GM23338 (cell line): ENCODE measurements at regions not wholly inside any gene's neighbourhood (a gene's known extent, or its start where the extent isn't known, plus 50 kb on each side); places are given as distances from the start of the nearest gene placed in this dataset.

ENCODE experiments used
- CREB1 ChIP-seq: fragments of 250-450 bp; sonication (Bioruptor Pico); IDR thresholded peaks from 2 replicates; pipeline ENCODE4 v1.5.0; 2020; ENCODE audit warnings: low read depth, mild to moderate bottlenecking, moderate library complexity
- EZH2 ChIP-seq: fragments of 200-600 bp; sonication (generic); IDR thresholded peaks from one replicate; pipeline ENCODE4 v1.8.0; 2017; ENCODE audit warnings: antibody characterized with exemption, mild to moderate bottlenecking, low read depth; ENCODE audit not compliant: unreplicated experiment
- EZH2phosphoT487 ChIP-seq: fragments of 200-600 bp; sonication (generic); IDR thresholded peaks from one replicate; pipeline ENCODE4 v1.8.1; 2018; ENCODE audit warnings: antibody characterized with exemption; ENCODE audit not compliant: unreplicated experiment
- JUNB ChIP-seq: IDR thresholded peaks from one replicate; pipeline ENCODE4 v1.6.1; 2016; ENCODE audit warnings: antibody characterized with exemption; ENCODE audit not compliant: unreplicated experiment
- NANOG ChIP-seq: IDR thresholded peaks from 2 replicates; pipeline ENCODE4 v1.6.1; 2016; ENCODE audit warnings: antibody characterized with exemption, borderline replicate concordance
- POLR2AphosphoS5 ChIP-seq: IDR thresholded peaks from 2 replicates; pipeline ENCODE4 v1.6.1; 2016; ENCODE audit warnings: antibody characterized with exemption, low read depth
- STAT1 ChIP-seq: IDR thresholded peaks from one replicate; pipeline ENCODE4 v1.6.1; 2016; ENCODE audit warnings: antibody characterized with exemption; ENCODE audit not compliant: unreplicated experiment
- ZNF114 ChIP-seq: fragments of 250-450 bp; sonication (Bioruptor Pico); IDR thresholded peaks from 2 replicates; pipeline ENCODE4 v1.5.0; 2020; ENCODE audit warnings: mild to moderate bottlenecking, moderate library complexity
- ZNF331 ChIP-seq: fragments of 250-450 bp; sonication (Bioruptor Pico); IDR thresholded peaks from 2 replicates; pipeline ENCODE4 v1.5.0; 2020; ENCODE audit warnings: low read depth, mild to moderate bottlenecking, moderate library complexity
- TF ChIP-seq, protein P1 (sequence below), 2 experiments: fragments of 200-600 bp in 1 of 2; sonication (generic) in 1 of 2; conservative IDR thresholded peaks; 2 replicates each; pipeline versions ENCODE4 v1.5.1 to v1.6.1; 2016 to 2017; ENCODE audit warnings: antibody characterized with exemption in 2 of 2, low read depth in 2 of 2, mild to moderate bottlenecking in 2 of 2, moderate library complexity in 1 of 2
- TF ChIP-seq, protein P2 (sequence below): IDR thresholded peaks from one replicate; pipeline ENCODE4 v1.6.1; 2018; ENCODE audit warnings: antibody characterized with exemption; ENCODE audit not compliant: unreplicated experiment
- TF ChIP-seq, protein P3 (sequence below): IDR thresholded peaks from 2 replicates; pipeline ENCODE4 v1.6.1; 2016; ENCODE audit warnings: antibody characterized with exemption
- TF ChIP-seq, protein P4 (sequence below): fragments of 250-450 bp; sonication (Bioruptor Pico); IDR thresholded peaks from 2 replicates; pipeline ENCODE4 v1.5.0; 2020; ENCODE audit warnings: mild to moderate bottlenecking, moderate library complexity

DNA sequence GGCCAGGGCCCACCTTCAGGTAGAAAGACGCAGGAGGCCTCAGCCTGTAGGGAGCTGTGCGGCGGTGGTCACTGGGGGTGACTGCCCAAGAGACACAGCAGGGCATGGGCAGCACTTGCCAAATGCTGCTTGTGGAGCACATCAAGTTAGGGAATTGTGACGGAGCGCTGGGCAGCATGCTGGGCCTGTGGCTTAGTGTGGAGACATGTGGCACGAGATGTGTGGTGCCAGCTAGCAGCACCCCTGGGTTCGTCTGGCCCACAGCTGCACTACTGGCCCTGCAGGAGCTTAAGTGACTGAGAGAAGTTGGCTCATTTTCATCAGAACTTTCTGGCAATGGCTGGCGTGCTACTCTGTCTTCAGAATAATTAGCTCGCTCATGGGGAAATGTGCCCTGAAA is 213.1 kb upstream of the SYNDIG1 start:
- TF ChIP-seq, protein P1, sequence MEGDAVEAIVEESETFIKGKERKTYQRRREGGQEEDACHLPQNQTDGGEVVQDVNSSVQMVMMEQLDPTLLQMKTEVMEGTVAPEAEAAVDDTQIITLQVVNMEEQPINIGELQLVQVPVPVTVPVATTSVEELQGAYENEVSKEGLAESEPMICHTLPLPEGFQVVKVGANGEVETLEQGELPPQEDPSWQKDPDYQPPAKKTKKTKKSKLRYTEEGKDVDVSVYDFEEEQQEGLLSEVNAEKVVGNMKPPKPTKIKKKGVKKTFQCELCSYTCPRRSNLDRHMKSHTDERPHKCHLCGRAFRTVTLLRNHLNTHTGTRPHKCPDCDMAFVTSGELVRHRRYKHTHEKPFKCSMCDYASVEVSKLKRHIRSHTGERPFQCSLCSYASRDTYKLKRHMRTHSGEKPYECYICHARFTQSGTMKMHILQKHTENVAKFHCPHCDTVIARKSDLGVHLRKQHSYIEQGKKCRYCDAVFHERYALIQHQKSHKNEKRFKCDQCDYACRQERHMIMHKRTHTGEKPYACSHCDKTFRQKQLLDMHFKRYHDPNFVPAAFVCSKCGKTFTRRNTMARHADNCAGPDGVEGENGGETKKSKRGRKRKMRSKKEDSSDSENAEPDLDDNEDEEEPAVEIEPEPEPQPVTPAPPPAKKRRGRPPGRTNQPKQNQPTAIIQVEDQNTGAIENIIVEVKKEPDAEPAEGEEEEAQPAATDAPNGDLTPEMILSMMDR (conservative IDR thresholded peaks at IDR 0.05; ENCODE audit: low read depth in 2 of 2): no peak
- TF ChIP-seq ZNF331 (CRISPR knock-in tag) (no peak), EZH2phosphoT487 (no peak), CREB1 (CRISPR knock-in tag) (no peak), POLR2AphosphoS5 (no peak), EZH2 (no peak), ZNF114 (no peak), STAT1 (no peak), JUNB (no peak), NANOG (no peak)
- TF ChIP-seq, protein P2, sequence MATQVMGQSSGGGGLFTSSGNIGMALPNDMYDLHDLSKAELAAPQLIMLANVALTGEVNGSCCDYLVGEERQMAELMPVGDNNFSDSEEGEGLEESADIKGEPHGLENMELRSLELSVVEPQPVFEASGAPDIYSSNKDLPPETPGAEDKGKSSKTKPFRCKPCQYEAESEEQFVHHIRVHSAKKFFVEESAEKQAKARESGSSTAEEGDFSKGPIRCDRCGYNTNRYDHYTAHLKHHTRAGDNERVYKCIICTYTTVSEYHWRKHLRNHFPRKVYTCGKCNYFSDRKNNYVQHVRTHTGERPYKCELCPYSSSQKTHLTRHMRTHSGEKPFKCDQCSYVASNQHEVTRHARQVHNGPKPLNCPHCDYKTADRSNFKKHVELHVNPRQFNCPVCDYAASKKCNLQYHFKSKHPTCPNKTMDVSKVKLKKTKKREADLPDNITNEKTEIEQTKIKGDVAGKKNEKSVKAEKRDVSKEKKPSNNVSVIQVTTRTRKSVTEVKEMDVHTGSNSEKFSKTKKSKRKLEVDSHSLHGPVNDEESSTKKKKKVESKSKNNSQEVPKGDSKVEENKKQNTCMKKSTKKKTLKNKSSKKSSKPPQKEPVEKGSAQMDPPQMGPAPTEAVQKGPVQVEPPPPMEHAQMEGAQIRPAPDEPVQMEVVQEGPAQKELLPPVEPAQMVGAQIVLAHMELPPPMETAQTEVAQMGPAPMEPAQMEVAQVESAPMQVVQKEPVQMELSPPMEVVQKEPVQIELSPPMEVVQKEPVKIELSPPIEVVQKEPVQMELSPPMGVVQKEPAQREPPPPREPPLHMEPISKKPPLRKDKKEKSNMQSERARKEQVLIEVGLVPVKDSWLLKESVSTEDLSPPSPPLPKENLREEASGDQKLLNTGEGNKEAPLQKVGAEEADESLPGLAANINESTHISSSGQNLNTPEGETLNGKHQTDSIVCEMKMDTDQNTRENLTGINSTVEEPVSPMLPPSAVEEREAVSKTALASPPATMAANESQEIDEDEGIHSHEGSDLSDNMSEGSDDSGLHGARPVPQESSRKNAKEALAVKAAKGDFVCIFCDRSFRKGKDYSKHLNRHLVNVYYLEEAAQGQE: no peak
- TF ChIP-seq, protein P3, sequence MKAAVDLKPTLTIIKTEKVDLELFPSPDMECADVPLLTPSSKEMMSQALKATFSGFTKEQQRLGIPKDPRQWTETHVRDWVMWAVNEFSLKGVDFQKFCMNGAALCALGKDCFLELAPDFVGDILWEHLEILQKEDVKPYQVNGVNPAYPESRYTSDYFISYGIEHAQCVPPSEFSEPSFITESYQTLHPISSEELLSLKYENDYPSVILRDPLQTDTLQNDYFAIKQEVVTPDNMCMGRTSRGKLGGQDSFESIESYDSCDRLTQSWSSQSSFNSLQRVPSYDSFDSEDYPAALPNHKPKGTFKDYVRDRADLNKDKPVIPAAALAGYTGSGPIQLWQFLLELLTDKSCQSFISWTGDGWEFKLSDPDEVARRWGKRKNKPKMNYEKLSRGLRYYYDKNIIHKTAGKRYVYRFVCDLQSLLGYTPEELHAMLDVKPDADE: no peak
- TF ChIP-seq, protein P4, sequence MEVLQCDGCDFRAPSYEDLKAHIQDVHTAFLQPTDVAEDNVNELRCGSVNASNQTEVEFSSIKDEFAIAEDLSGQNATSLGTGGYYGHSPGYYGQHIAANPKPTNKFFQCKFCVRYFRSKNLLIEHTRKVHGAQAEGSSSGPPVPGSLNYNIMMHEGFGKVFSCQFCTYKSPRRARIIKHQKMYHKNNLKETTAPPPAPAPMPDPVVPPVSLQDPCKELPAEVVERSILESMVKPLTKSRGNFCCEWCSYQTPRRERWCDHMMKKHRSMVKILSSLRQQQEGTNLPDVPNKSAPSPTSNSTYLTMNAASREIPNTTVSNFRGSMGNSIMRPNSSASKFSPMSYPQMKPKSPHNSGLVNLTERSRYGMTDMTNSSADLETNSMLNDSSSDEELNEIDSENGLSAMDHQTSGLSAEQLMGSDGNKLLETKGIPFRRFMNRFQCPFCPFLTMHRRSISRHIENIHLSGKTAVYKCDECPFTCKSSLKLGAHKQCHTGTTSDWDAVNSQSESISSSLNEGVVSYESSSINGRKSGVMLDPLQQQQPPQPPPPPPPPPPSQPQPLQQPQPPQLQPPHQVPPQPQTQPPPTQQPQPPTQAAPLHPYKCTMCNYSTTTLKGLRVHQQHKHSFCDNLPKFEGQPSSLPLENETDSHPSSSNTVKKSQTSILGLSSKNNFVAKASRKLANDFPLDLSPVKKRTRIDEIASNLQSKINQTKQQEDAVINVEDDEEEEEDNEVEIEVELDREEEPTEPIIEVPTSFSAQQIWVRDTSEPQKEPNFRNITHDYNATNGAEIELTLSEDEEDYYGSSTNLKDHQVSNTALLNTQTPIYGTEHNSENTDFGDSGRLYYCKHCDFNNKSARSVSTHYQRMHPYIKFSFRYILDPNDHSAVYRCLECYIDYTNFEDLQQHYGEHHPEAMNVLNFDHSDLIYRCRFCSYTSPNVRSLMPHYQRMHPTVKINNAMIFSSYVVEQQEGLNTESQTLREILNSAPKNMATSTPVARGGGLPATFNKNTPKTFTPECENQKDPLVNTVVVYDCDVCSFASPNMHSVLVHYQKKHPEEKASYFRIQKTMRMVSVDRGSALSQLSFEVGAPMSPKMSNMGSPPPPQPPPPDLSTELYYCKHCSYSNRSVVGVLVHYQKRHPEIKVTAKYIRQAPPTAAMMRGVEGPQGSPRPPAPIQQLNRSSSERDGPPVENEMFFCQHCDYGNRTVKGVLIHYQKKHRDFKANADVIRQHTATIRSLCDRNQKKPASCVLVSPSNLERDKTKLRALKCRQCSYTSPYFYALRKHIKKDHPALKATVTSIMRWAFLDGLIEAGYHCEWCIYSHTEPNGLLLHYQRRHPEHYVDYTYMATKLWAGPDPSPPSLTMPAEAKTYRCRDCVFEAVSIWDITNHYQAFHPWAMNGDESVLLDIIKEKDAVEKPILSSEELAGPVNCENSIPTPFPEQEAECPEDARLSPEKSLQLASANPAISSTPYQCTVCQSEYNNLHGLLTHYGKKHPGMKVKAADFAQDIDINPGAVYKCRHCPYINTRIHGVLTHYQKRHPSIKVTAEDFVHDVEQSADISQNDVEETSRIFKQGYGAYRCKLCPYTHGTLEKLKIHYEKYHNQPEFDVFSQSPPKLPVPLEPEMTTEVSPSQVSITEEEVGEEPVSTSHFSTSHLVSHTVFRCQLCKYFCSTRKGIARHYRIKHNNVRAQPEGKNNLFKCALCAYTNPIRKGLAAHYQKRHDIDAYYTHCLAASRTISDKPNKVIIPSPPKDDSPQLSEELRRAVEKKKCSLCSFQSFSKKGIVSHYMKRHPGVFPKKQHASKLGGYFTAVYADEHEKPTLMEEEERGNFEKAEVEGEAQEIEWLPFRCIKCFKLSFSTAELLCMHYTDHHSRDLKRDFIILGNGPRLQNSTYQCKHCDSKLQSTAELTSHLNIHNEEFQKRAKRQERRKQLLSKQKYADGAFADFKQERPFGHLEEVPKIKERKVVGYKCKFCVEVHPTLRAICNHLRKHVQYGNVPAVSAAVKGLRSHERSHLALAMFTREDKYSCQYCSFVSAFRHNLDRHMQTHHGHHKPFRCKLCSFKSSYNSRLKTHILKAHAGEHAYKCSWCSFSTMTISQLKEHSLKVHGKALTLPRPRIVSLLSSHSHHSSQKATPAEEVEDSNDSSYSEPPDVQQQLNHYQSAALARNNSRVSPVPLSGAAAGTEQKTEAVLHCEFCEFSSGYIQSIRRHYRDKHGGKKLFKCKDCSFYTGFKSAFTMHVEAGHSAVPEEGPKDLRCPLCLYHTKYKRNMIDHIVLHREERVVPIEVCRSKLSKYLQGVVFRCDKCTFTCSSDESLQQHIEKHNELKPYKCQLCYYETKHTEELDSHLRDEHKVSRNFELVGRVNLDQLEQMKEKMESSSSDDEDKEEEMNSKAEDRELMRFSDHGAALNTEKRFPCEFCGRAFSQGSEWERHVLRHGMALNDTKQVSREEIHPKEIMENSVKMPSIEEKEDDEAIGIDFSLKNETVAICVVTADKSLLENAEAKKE (CRISPR knock-in tag): no peak
